A673 (cell line): ENCODE measurements at regions not wholly inside any gene's neighbourhood (a gene's known extent, or its start where the extent isn't known, plus 50 kb on each side); places are given as distances from the start of the nearest gene placed in this dataset.

Experiments used
- EZH2 ChIP-seq: fragments of 200-600 bp; sonication (generic); IDR thresholded peaks from 2 replicates; pipeline ENCODE4 v1.6.1; 2017; ENCODE audit warnings: borderline replicate concordance, low read depth, mild to moderate bottlenecking, mixed read lengths, antibody characterized with exemption, low read length; ENCODE audit not compliant: poor library complexity, severe bottlenecking
- TF ChIP-seq, protein P1 (sequence below): fragments of 300-800, 200-600 bp; sonication (generic); conservative IDR thresholded peaks from 2 replicates; pipeline ENCODE4 v1.5.1; 2017; ENCODE audit warnings: low read depth, mild to moderate bottlenecking, antibody characterized with exemption, low read length, moderate library complexity, mixed read lengths

DNA sequence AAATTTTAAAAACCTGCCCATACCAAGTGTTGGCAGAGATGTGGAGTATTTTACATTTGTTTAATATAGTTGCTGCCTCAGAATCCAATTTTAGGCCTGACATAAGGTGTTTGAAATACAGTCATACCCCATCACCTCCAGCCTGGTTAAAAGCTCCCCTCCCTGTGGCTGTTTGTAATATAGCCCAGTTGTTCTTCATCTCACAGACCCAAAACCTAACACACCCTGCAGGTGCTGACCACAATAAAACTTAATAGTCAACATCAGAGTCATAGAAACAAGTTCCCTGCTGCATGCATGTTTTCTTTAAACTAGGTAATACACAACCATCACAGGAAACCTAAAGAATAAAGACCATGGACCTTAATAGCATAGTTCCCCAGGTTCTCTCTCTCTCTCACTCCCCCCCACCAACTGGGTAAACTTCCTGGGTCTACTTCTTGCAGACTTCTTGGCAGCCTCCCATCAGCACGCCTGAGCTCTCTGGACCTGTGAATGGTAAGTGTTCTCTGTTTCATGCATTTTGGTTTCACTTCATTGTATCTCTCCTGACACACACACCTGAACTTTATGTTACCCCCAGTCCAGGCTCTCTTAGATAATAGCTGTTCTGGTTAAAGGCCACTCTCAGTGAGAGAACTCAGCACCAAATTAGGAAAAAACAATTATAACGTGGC, 1369.9 kb downstream of the EFNB2 start:
- TF ChIP-seq, protein P1, sequence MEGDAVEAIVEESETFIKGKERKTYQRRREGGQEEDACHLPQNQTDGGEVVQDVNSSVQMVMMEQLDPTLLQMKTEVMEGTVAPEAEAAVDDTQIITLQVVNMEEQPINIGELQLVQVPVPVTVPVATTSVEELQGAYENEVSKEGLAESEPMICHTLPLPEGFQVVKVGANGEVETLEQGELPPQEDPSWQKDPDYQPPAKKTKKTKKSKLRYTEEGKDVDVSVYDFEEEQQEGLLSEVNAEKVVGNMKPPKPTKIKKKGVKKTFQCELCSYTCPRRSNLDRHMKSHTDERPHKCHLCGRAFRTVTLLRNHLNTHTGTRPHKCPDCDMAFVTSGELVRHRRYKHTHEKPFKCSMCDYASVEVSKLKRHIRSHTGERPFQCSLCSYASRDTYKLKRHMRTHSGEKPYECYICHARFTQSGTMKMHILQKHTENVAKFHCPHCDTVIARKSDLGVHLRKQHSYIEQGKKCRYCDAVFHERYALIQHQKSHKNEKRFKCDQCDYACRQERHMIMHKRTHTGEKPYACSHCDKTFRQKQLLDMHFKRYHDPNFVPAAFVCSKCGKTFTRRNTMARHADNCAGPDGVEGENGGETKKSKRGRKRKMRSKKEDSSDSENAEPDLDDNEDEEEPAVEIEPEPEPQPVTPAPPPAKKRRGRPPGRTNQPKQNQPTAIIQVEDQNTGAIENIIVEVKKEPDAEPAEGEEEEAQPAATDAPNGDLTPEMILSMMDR, result no peak
- TF ChIP-seq EZH2, result no peak
